ENCODE measurements at regions not wholly inside any gene's neighbourhood (a gene's known extent, or its start where the extent isn't known, plus 50 kb on each side); places are given as distances from the start of the nearest gene placed in this dataset.

GRCh38 chr3:194270627-194271459, 80.3 kb downstream of the CPN2 start:
- H3K27me3 ChIP-seq (ENCODE audit: insufficient read depth in 3 of 3, low read length in 2 of 3): no peaks in the 10 kb centered on the region
- no peak for TF ChIP-seq CTCF (IDR thresholded peaks at IDR 0.05)
- no peaks in the 10 kb centered on the region for H3K36me3 ChIP-seq (ENCODE audit: insufficient read depth in 1 of 2, low read depth in 1 of 2)
- no peak overlapping the region for H3K4me3 ChIP-seq
- intact Hi-C loops (cut with DNase I): loop anchor here in 1 of 2 donors (5.0 to 10.0 kb wide), 2 partner anchors 46 to 266 kb away; no protein-coding TSS in a partner anchor
- ATAC-seq (peak; percentile 92 to 94 (median 93)), DNase-seq (peak; percentile 82 to 93)
- peak overlapping the region; percentile 83 for H3K27ac ChIP-seq
- peaks cover 33% of the 10 kb centered on the region for H3K4me1 ChIP-seq
- H3K9me3 ChIP-seq: no peaks in the 10 kb centered on the region
- 28 to 36% (median 29%) methylated on average over 16 to 19 of the region's 19 CpGs for WGBS, 3 donors

GRCh38 chr3:194271460-194272035, 79.6 kb downstream of the CPN2 start:
- Histone ChIP-seq H3K4me1 (peaks cover 33% of the 10 kb centered on the region), H3K4me3 (no peak overlapping the region), H3K27me3 (ENCODE audit: insufficient read depth in 3 of 3, low read length in 2 of 3) (no peaks in the 10 kb centered on the region), H3K9me3 (no peaks in the 10 kb centered on the region), H3K27ac (peak overlapping the region; percentile 83), H3K36me3 (ENCODE audit: insufficient read depth in 1 of 2, low read depth in 1 of 2) (no peaks in the 10 kb centered on the region)
- 43 to 55% (median 44%) methylated on average over 15 of the region's 15 CpGs for WGBS, 3 donors
- TF ChIP-seq CTCF (IDR thresholded peaks at IDR 0.05): no peak
- DNase-seq: no peak
- intact Hi-C loops (cut with DNase I): loop anchor here in 1 of 2 donors (5.0 to 10.0 kb wide), 2 partner anchors 46 to 267 kb away; no protein-coding TSS in a partner anchor
- peak in 2 of 4 donors; percentile 9 to 14 for ATAC-seq

- DNase-seq (no peak), ATAC-seq (no peak)
- H3K36me3 ChIP-seq (ENCODE audit: insufficient read depth in 1 of 2, low read depth in 1 of 2): no peaks in the 10 kb centered on the region
- H3K27me3 ChIP-seq (ENCODE audit: insufficient read depth in 3 of 3, low read length in 2 of 3): no peaks in the 10 kb centered on the region
- WGBS, 3 donors: 90 to 95% (median 95%) methylated on average over 11 of the region's 11 CpGs
- H3K27ac ChIP-seq: no peak overlapping the region
- no peak for TF ChIP-seq CTCF (IDR thresholded peaks at IDR 0.05)
- intact Hi-C loops (cut with DNase I): loop anchor here in 1 of 2 donors (5.0 to 10.0 kb wide), 2 partner anchors 45 to 267 kb away; no protein-coding TSS in a partner anchor
- no peaks in the 10 kb centered on the region for H3K9me3 ChIP-seq
- no peak overlapping the region for H3K4me3 ChIP-seq
- peaks cover 34% of the 10 kb centered on the region for H3K4me1 ChIP-seq
These were observed 78.9 kb downstream of the CPN2 start for GRCh38 chr3:194272221-194272620.

GRCh38 chr3:194272861-194273742, 78.0 kb downstream of the CPN2 start:
- ATAC-seq: no peak

More at GRCh38 chr3:194272861-194273742, 78.0 kb downstream of the CPN2 start:
- Histone ChIP-seq H3K4me3 (no peak overlapping the region), H3K36me3 (ENCODE audit: insufficient read depth in 1 of 2, low read depth in 1 of 2) (no peaks in the 10 kb centered on the region), H3K27ac (no peak overlapping the region), H3K4me1 (peaks cover 43% of the 10 kb centered on the region), H3K27me3 (ENCODE audit: insufficient read depth in 3 of 3, low read length in 2 of 3) (no peaks in the 10 kb centered on the region), H3K9me3 (no peaks in the 10 kb centered on the region)
- intact Hi-C loops (cut with DNase I): loop anchor here in 1 of 2 donors (5.0 to 10.0 kb wide), 2 partner anchors 44 to 268 kb away; no protein-coding TSS in a partner anchor
- no peak for DNase-seq
- TF ChIP-seq CTCF (IDR thresholded peaks at IDR 0.05): no peak
- WGBS, 3 donors: 86 to 88% (median 87%) methylated on average over 32 of the region's 32 CpGs
